H7 (cell line): ENCODE measurements at regions not wholly inside any gene's neighbourhood (a gene's known extent, or its start where the extent isn't known, plus 50 kb on each side); places are given as distances from the start of the nearest gene placed in this dataset.

Experiments
- DNase-seq: peaks from one replicate; pipeline ENCODE4 v3.0.0; 2012
- H3K27me3 ChIP-seq: 2 replicates; pipeline ENCODE4 v1.6.0; 2011; ENCODE audit warnings: mild to moderate bottlenecking, low read length; ENCODE audit not compliant: control insufficient read depth, insufficient read depth
- H3K36me3 ChIP-seq: replicated peaks from 2 replicates; pipeline ENCODE4 v1.5.1; 2011; ENCODE audit warnings: low read length; ENCODE audit not compliant: control insufficient read depth, insufficient read depth
- H3K4me3 ChIP-seq: 2 replicates; pipeline ENCODE4 v1.5.1; 2011; ENCODE audit warnings: low read depth, mild to moderate bottlenecking, control low read depth, low read length, moderate library complexity; ENCODE audit not compliant: insufficient read depth

DNA sequence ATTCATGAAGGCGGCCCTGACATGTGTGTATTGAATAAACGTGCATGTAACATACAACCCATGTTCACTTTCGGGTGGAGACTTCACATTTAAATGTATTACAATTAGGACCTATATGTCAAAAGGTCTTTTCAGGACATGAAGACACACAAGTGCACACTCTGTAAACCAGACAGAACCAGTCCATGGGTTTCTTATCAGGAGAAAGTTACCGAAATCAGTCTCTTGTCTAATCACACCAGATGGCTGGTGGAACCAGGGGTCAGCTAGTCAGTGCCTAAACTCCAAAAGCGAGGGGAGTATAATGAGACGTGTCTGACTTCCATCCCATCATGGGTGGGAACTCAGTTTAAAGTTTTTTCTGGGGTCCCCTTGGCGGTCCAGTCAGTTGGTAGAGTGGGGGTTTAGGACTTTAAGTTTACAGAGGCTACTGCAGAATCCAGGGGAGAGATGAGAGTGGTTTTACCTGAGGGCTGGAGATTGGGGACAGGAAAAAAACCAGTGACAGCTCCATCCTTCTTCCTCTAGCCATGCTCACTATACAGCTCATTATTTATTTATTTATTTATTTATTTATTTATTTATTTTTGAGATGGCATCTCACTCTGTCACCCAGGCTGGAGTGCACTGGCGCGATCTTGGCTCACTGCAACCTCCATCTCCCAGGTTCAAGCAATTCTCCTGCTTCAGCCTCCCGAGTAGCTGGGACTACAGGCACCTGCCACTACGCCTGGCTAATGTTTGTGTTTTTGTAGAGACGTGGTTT, 251.3 kb upstream of the LYZL1 start:
- H3K36me3 ChIP-seq, result no peaks in the 10 kb centered on the region

DNA sequence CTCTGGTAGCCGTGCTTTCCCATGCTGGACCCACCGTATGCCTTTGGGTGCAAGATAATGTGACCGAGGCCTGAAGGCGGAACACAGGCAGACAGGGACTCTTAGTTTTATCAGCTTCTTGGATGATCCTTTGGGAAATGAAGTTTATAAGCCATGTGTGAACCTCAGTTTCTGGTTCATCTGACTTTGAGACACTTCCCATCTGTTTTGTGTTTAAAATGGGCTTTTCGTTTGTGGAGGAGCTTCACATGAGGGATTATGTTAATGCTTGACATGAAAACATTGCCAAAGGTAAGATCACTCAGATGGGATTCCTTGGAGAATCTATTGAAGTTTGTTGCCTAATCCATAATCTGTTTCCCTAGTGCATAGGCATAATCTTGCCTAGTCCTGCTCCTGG, 249.8 kb upstream of the LYZL1 start:
- Histone ChIP-seq H3K4me3 (no peak overlapping the region), H3K27me3 (no peaks in the 10 kb centered on the region), H3K36me3 (no peaks in the 10 kb centered on the region)
- no peak for DNase-seq

More for the DNA sequence above, 251.3 kb upstream of the LYZL1 start:
- Histone ChIP-seq H3K4me3 (no peak overlapping the region), H3K27me3 (no peaks in the 10 kb centered on the region)
- no peak for DNase-seq

DNA sequence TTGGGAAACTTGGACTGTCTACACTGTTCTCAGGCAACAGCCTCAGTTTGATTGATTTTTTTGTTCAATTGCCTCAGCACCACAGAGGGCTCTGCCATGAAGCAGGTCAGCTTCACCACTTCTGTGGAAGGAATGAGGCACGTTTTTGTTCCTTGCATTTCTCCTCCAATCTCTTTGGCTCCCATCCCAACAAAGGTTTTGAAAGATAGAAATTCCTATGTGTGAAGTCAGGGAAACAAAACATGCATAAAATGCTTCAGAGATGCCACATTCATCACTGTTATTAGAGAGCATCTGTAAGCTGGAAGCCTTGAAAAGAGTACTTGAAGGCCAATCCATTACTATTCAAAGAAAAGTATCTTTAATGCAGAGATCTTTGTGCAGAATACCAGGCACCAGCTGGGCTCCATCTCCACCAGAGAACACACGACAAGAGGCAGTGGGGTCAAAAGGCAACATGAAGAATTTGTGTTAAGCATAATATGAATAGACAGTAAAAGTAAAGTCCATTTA, 249.1 kb upstream of the LYZL1 start:
- no peak for DNase-seq
- Histone ChIP-seq H3K27me3 (no peaks in the 10 kb centered on the region), H3K4me3 (no peak overlapping the region), H3K36me3 (no peaks in the 10 kb centered on the region)

DNA sequence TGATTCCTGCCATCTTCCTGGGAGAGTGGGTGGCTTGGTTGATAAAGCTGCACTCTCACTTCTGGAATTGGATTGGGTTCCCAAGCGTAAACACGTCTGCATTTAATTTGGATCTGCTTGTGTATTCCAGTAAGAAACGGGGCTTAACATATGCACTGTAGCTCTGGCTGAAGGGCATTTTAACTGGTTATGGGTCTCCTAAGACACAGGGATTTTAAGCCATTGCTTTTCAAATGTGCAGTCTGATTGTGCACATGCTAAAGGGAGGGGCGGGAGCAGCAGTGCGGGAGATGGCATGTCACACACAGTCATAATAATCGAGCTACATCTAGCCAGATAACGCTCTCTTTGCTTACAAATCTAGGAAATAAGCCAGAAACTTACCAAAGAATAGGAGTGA, 247.3 kb upstream of the LYZL1 start:
- no peaks in the 10 kb centered on the region for H3K27me3 ChIP-seq
- H3K36me3 ChIP-seq, result no peaks in the 10 kb centered on the region
- no peak overlapping the region for H3K4me3 ChIP-seq
- DNase-seq, result no peak

DNA sequence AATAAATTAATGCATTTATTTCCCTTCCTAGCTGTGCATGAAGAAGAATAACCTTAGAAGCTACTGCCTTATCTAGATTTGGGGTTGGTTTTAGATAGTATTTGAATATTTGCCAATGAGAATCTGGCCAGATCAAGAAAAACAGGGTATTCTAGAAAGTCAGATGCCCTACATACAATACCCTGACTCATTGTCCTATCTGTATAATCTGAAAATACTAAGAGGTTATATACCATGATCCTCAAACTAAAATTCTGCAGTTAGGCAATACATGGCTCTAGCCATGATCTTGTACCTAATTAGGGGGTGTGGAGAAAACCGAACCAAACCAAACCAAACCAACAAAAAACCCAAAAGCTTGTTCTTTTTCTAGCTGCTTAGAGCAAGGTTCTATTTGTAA, 240.4 kb upstream of the LYZL1 start:
- H3K4me3 ChIP-seq, result no peak overlapping the region
- no peaks in the 10 kb centered on the region for H3K27me3 ChIP-seq
- DNase-seq, result no peak
- H3K36me3 ChIP-seq, result no peaks in the 10 kb centered on the region

DNA sequence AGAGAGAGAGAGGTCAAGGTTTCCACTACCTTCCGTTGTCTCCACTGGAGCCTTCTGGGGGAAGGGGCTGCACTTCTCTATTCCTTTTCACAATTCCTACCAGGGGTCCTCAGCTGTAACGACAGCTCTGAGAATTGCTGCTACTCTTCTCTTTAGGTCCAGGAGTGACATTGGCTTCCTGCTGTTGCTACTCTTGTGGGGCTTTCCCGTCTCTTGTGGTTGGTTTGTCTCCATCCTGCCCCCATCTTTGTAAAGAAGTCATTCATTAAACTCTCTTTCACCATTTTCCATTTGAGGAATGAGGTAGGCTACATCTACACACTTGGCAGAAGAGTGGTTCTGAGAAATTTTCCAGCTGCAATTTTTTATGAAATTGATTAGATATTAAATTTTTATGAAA, 238.8 kb upstream of the LYZL1 start:
- Histone ChIP-seq H3K27me3 (no peaks in the 10 kb centered on the region), H3K4me3 (no peak overlapping the region), H3K36me3 (no peaks in the 10 kb centered on the region)
- DNase-seq, result no peak

DNA sequence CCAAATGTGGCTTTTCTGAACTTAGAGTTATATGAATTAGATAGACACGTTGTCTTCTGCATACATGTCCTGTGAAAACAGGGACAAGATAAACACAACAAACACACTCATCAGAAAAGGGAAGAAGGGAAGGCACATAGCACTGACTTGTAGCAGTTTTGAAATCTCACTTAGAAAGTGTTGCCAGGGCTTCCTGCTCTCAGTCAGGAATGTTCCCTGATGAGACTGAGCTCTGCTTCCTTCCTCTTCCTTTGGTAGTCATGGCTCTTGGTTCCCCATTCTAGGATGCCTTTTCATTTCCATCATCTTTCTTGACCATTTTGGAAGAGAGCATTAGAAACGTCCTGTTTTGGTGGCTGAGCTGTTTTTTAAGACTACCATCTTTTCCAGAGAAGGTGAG, 233.8 kb upstream of the LYZL1 start:
- no peak for DNase-seq
- Histone ChIP-seq H3K27me3 (no peaks in the 10 kb centered on the region), H3K36me3 (no peaks in the 10 kb centered on the region), H3K4me3 (no peak overlapping the region)

DNA sequence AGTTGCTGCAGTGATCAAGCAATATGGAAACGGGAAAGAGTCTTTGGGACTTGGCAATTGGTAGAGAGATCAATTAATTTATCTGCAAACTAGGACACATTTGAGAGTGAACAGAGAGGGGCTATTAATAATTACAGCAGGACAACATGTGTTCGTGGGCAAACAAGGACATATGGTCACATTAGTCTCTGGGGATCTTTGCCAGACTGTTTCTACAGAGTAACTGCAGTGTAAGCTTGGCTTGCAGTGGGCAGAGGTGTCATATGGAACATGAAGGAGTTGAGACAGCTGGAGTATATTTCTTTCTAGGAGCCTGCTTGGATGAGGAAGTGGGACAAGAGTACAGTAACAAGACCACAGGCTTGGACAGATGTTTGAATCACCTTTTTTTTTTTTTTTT, 232.1 kb upstream of the LYZL1 start:
- Histone ChIP-seq H3K36me3 (no peaks in the 10 kb centered on the region), H3K27me3 (no peaks in the 10 kb centered on the region), H3K4me3 (no peak overlapping the region)
- no peak for DNase-seq

DNA sequence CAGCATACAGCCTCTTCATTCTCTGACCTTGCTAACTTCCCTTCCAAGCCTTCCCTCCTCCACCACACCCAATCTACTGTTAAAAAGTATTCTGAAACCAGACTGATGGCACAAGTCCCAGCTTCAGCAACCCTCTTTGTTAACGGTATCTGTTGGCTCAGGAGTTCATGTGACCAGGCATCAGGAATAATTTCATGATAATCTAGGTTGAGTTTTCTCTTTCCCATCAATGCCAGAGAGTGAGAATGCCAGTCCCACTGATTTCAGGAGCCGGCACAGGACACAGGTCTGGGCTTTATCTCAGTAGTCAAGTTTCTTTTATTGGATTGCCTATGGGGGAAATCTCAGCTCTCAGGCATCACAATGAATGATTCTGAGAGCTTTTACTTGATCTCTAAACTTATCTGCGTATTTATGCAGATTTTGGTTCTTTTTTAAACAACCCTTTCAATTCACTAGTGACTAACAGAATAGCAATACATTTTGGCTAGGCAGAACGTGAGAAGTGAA, 231.0 kb upstream of the LYZL1 start:
- no peak overlapping the region for H3K4me3 ChIP-seq
- no peaks in the 10 kb centered on the region for H3K27me3 ChIP-seq
- DNase-seq, result no peak
- no peaks in the 10 kb centered on the region for H3K36me3 ChIP-seq

DNA sequence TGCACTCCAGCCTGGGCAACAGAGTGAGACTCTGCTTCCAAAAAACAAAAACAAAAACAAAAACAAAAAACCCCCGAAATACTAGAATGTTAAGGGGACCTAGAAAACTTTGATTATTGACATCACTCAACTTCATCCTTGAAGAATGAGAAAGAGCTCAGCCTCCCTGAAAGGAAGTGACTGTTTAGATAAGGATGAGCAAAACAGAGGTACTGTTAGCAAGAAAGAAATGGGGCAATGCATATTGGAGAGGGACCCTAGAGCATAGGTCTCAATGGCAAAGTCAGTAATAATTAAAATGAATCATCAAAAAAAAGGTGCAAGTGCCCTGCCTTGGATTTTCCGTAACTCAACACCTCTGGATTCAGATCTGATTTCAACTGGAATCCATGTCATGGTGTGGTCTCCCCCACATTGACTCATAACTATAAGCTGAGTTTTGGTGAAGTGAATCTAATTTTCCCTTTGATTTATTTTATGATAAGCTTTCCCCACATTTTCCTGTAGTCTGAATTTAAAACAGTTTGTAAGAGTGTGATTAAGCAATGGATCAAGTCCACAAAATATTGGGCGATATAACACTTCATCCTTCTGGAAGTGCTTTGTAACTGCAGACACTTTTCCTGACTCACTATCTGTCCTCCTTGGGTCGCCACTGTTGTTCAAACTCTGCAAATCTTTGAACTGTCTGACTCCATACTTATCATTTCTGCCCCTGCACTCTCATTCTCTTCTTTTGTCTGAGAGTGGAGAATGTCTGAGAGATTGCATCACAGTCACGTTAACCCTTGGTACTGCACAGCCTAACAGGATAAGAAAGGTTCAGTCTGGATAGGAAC, 224.8 kb upstream of the LYZL1 start:
- DNase-seq, result no peak
- H3K27me3 ChIP-seq, result no peaks in the 10 kb centered on the region
- no peak overlapping the region for H3K4me3 ChIP-seq
- no peaks in the 10 kb centered on the region for H3K36me3 ChIP-seq

DNA sequence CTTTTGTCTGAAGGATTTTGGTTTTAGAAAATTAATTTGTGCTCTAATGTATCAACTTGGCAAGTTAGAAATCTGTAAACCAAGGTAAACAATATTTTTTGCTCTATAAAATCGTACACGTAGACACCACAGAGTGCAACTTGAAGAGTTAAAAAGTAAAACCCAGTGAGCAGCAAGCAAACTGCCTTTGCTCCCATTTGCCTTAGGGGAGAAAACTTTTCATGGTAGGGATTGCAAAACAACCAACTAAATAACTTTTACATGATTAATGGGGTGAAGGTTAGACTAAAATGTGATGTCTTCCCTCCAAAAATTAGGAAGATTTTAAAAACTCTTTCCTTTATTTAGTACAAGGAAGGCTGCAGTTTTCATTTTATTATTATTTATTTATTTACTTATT, 224.2 kb upstream of the LYZL1 start:
- no peak for DNase-seq
- Histone ChIP-seq H3K36me3 (no peaks in the 10 kb centered on the region), H3K27me3 (no peaks in the 10 kb centered on the region), H3K4me3 (no peak overlapping the region)

DNA sequence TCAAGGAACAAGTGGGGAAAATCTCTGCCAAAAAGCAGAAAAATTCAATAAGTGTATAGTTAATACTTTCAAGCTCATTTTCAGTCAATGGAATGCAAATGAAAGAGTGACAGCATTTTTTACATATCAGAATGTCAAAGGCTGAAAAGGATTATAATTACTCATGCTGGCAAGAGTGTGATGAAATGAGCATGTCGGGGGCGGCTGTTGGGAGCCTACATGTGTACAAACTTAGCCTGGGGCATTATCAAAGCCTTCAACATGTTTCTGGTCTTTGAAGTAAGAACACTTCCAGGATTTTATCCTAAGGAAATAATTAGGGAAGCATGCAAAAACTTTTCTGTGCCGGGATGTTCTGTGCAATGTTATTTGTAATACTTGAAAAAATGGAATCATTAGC, 221.7 kb upstream of the LYZL1 start:
- DNase-seq, result no peak
- no peaks in the 10 kb centered on the region for H3K36me3 ChIP-seq
- no peak overlapping the region for H3K4me3 ChIP-seq
- H3K27me3 ChIP-seq, result no peaks in the 10 kb centered on the region

DNA sequence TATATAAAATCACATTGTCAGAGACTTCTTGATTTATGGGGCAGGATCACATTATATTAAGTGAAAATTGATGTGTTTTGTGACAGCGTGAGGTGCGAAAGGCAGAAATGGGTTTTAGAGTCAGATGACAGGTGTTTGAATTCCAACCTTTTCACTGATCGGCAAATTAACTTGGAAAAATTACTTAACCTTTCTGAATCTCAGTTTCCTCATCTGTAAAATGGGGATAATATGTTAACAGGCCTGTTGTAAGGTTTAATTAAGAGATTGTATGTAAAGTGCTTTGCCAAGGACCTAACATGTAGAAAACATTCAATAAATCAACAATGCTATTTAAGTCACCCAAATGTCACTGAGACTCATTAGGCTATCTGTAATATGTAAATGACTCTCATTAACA, 221.2 kb upstream of the LYZL1 start:
- Histone ChIP-seq H3K27me3 (no peaks in the 10 kb centered on the region), H3K36me3 (no peaks in the 10 kb centered on the region), H3K4me3 (no peak overlapping the region)
- DNase-seq, result no peak

DNA sequence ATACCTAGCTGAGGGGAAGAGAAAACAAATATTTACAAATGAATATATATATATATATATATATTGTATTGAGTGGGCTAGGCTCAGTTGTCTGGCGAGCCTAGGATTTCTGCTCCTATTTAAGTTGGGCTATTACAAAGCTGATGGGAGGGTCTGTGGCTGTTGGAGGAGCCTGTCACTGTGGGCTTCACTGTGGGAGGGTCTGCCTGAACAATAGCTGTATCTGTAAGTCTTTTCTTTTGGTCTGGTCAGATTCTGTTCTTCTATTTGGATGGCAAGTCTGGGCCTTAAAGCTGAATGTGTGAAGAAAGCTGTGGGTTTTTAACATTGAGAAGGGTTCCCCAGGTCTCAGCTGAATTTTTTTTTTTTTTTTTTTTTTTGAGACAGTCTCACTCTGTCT, 220.6 kb upstream of the LYZL1 start:
- H3K4me3 ChIP-seq, result no peak overlapping the region
- no peak for DNase-seq

DNA sequence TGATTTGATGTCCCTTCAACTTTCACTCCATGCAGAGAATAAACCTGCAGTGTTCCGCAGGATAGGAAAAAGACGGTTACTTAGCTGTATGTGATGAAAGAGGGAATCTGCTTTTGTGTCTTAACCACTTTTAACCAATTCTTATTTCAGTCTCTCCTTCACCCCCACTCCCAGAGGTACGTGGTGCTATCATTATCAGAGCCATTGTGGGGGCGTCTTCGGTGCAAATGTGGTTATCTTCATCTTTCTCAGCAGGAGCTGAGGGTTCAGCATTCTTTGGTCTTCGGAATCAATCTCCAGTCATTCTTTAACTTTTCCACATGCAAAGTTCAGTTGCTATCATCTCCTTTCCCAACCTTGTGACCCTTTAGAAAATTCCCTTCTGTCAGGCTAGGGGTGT, 219.9 kb upstream of the LYZL1 start:
- no peak for DNase-seq
- no peak overlapping the region for H3K4me3 ChIP-seq
- no peaks in the 10 kb centered on the region for H3K36me3 ChIP-seq
- H3K27me3 ChIP-seq, result no peaks in the 10 kb centered on the region

More for the DNA sequence above, 220.6 kb upstream of the LYZL1 start:
- H3K27me3 ChIP-seq, result no peaks in the 10 kb centered on the region
- no peaks in the 10 kb centered on the region for H3K36me3 ChIP-seq
